ENCODE measurements at regions not wholly inside any gene's neighbourhood (a gene's known extent, or its start where the extent isn't known, plus 50 kb on each side); places are given as distances from the start of the nearest gene placed in this dataset.

DNA sequence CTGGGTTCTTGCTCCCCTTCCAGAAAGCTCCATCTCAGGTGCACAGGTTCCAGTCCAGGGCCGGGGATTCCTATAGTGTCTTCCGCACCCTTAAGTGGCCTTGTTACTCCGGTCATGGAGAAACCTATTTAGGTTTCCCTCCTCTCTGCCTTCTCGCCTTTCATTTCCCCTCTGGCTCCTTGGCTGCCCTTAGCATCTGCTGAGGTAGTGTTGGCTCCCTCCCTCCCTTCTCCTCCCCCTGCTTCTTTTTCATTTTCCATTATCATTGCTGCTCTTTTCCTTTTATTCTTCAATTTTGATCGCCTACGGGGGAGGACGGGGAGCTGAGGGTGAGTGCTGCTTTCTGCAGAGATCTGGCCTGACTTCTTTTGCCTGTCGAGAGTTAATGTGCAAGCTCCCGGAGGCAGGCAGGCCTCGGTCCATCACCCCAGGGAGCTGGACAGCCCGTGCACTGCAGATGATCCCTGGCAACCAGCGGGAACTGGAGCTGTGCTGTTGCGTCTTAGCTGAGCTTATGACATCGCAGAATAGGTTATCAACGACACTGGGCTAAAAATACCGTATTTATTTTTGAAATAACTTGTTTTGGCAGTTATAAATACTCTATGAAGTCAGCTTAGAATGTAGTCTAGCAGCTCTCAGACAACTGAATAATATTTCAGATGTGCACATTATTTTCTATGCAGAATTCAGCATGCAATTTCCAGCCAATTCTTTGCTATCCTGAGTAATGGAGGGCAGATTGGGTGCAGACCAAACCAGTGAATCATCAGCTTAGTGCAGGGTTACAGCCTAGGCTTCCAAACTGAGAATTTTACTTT is 141.9 kb downstream of the SLC4A3 start:
- DNase-seq (ENCODE audit: low spot score), result no peak

DNA sequence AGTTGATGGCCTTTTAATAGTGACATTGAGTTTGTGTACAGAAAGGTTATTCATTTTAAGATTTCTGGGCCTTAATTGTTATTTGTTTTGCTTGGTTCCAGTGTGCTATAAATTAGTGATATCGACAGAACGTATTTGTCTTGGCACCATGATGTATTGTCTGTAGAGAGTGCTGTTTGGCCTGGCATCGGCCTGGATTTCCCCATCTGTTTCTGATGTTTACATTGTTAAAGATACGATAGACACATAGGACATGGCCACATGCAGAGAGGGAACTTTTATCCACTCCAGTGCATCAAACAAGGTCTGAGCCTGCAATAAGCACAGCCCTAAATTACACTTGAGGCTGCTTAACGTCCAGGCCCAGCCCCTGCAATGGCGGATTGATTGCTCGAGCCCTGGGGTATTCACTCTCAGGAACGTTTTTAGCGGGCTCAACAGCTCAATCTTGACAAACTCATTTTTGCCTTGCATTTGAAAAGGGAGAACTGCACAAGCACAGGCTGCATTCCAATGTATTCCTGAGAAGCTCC is 144.7 kb downstream of the SLC4A3 start:
- DNase-seq (ENCODE audit: low spot score), result no peak

DNA sequence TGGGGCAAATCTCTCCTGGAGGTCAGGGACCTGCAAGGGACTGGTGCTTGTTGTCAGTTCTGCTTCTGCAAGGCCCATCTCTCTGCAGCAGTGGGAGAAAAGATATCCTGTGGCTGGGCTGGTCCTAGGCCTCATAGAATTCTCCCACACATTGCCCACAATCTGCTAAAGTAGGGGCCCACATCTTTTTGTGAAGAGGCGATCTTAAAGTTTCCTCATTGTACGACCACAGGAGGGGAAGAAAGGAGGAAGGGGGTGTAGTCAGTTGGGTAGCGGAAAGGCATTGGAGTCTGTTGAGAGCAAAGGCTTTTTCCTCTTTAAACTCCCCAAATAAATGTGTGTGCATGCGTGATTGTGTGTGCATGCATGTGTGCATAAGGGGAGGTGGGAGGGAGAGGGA is 145.3 kb downstream of the SLC4A3 start:
- no peak for DNase-seq (ENCODE audit: low spot score)

DNA sequence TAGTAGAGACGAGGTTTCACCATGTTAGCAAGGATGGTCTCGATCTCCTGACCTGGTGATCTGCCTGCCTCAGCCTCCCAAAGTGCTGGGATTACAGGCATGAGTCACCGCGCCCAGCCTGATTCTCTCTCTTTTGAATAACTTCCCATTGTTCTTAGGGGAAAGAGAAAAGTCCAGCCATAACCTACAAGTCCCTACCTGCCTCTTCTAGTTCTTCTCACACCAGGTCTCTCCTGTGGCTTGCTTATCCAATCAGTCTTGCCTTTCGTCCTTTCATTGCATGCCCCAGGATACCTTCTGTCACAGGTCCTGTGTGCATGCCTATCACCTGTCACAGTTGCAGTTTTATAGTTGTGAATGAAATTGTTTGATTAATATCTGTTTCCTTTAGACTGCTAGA is 148.1 kb downstream of the SLC4A3 start:
- no peak for DNase-seq (ENCODE audit: low spot score)

DNA sequence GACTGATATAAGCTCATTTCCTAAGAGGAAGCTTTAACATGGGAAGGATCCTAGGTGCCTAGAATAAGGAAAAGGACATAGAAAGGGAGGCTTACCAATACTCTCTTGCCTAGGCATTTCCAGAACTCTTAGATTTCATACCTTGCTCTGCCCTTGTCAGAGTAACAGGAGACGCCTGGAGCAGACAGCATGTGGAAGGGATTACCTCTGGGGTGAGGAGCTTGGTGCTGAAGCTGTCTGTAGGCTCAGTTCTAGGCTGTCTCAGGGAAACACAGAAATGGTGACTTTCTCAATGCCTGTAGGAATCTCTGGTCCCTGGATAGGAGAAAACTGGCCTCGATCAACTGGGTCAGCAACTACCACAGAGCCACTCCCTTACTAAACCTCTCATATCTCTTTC is 150.0 kb downstream of the SLC4A3 start:
- no peak for DNase-seq (ENCODE audit: low spot score)

DNA sequence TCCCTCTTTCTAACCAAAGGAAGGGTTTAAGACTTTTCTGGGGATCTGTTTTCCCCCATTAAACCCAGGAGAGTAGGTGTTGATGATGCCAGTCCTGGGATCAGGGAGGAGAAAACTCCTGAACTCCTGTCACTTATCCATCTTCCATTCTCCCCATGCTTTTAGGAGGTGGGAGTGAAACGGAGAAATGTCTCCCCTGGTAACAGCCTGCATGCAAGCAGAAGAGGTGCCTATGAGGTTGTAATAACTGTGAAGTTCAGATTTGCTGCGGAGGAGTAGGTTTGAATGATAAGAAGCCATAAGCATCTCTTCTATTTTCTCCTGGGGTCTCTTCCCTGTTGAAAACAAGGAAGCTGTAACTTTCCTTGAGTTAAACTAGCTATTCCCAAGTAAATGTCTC is 150.8 kb downstream of the SLC4A3 start:
- no peak for DNase-seq (ENCODE audit: low spot score)

DNA sequence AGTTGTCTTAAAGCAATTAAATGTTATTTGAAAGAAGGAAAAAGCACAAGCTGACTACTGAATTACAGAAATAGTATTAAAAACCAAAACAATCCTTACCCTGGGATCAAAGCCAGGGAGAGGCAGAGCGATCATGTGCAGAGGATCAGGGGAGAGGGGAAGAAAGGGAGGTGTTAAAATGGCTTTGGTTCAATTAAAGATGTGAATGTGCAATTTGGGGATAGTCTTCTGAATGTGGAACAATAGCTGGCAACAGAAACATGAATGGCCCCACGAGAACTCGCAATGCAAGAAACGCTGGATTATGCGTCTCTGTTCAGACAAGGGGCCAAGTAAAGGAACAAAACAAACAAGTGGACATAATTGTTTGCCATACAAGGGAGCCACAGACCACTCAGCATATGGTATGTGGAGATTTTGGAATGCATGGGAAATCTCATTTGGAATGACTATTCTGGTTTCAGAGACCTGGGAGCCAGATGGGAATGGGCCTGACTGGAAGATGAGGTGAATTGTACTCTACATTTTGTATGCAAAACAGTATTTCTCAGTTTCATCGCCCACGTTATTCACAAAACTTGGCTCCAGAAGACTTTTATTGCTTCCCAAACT is 155.4 kb downstream of the SLC4A3 start:
- DNase-seq (ENCODE audit: low spot score), result no peak

DNA sequence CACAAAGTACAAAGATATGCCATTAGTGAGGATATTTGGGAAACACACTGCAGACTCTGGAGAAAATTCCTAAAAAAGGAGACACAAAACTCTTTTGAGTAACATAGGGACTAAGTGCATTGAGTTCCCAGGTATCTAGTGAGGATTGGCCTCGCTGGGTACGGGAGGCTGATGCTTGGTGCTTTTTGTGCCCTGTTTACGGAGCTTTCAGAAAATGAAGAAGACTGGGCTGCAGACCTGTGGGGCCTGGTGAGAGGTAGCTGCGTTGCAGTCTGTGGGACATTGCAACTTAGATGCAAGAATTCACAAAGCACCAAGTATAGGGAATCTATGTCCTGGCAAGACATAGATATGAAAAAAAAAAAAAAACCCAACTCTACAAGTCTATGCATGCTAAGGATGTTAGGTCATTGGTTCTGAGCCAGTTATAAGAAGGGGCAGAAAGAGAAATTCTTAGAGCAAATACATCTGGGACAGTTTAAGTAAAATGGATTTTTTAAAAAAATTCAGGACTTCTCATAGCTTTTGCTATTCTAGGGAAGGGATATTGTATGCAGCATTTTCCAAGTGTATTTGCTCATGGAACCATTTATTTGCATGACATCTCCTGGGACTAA is 156.0 kb downstream of the SLC4A3 start:
- no peak for DNase-seq (ENCODE audit: low spot score)

DNA sequence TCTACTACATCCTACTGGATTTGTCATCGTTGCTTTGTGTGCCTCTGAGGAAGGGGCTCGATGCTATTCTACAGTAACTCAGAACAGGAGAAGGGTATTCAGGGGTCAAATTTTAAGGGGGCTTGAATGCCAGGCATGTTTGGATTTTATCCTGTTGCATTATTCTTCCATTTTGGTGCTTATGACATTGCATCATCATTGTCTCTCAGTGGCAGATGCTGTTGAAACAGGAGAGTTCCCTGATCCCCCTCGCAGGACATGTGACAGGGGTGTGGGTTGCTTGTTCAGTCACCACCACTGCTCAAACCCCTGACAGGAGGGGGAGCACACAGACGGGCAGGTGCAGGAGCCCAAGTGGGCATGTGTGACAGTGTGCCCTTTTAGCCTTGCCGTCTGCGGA is 156.7 kb downstream of the SLC4A3 start:
- no peak for DNase-seq (ENCODE audit: low spot score)

DNA sequence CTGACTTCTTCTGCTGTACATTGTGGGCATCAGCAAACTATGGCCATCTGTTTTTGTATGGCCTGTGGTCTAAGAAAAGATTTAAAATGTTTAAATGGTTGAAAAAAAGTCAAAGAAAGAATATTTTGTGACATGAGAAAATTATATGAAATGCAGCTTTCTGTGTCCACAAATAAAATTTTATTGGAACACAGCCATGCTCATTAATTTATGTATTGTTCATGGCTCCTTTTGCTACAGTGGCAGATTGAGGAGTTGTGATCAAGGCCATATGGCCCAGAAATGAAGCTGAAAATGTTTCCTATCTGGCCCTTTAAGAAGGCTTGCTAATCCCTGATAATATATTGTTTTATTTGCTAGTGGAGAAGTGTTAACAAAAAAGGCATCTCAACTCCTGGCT is 162.0 kb downstream of the SLC4A3 start:
- no peak for DNase-seq (ENCODE audit: low spot score)

DNA sequence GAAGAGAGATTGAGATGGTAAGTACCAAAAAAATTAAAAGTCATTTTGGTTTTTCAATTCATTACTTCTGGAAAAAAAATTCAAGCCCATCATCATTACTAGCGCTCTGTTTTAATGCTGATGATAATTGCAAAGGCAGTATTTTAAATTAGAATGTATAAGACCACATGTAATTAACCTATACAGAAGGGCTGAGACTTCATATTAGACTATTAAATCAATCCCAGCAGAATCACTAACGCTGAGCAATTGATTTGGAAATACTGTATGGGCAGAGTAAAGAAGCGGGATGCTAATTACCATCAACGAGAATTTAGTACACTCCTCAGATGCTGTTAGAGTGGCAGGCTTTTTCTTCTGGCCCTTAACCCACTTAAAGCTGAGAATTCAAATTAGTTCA is 165.0 kb downstream of the SLC4A3 start:
- no peak for DNase-seq (ENCODE audit: low spot score)

DNA sequence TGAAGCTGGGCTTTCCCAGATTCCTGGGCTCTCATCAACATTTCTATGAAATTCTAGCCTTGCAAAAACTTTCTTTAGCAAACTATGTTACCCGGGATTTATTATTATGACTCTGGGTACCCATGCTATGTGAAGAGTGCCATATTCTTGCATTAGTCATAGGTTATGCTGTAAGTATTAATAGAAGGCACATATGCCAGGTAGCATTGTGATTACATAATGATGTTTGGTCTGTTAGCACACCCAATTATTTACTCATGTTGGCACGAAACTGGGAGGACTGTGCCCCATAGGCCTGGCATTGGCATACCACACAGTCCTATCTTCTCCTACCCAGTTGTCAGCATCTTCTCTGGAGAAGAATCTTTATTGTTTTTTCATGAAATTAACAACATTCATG is 171.0 kb downstream of the SLC4A3 start:
- no peak for DNase-seq (ENCODE audit: low spot score)

DNA sequence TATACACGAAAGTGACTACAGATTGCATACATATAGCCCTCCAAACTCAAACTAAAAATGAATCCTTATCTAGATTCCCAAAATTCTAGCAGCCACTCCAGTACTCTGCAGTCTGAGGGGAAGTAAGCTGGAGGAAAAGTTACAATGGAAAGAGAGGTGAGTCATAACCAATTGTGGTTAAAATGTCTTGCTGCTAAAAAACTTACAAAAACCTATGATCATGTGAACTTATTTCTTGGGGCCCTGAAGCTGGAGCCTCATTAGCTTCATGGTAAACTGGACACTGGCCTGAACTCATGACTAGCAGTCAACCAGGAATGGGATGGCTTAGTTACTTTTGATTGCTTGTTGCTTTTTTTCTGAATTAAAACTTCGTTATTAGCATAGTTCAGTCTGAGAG is 175.9 kb downstream of the SLC4A3 start:
- no peak for DNase-seq (ENCODE audit: low spot score)

DNA sequence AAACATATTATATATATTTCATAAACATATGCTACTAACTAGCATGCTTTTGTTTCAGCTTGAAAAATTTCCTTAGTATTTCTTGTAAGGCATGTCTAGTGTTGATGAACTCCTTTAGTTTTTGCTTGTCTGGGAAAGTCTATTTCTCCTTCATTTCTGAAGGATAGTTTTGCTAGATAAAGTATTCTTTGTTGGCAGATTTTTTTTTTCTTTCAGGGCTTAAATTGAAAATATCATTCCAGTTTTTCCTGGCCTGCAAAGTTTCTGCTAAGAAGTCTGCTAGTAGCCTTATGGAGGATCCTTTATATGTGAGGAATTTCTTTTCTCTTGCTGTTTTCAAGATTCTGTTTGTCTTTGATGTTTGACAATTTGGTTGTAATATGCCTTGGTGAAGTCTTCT is 183.5 kb downstream of the SLC4A3 start:
- no peak for DNase-seq (ENCODE audit: low spot score)

DNA sequence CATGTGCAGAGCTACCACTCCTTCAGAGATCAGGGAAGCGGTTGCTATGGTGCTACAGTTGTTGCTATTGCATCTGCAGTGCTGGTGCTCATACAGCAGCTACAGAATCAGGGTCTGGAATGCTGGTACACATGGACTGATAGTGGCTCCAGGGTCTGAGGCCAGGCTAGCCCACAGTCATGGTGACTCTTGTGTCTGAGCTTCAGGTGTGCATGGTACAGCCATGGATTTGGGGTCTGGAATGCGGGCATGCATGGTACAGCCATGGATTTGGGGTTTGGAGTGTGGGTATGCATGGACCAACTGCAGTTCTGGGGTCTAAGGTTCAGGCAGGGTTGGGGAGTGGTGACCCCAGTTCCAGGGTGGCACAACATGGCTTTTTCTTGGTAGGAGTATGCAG is 185.2 kb downstream of the SLC4A3 start:
- DNase-seq (ENCODE audit: low spot score), result no peak

DNA sequence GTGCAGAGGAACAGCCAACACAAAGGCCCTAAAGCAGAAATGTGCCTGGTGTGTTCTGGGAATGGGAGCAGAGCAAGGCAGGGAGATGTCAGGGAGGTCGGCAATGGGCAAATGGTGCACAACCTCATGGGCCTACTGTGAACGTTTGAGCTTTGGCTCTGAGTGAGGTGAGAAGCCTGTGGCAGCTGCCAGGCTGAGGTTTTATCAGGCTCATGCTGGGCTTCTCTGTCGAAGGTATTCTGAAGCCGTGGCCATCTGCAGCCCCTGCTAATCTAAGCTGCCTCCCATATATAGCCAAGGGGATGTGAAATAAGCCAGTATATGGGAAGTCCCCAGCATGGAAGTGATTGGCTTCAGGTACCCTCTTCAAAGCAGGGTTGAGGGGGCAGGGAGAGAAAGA is 193.3 kb downstream of the SLC4A3 start:
- no peak for DNase-seq (ENCODE audit: low spot score)

DNA sequence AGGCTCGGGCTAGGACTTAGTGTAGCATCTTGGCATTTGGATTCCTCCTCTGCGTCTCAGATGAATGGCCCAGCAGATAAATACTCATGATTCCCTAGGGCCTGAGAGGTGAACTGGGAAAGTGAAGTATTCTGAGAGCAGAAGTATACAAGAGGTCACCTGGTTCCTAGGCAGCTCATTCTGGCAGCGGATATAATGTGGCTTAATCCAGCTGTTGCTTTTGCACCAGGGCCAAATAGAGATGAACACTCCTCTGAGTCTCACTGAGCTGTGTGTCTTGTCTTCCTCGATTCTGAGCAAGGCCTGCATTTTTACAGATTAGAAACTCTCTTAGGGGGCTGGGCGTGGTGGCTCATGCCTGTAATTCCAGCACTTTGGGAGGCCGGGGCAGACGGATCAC is 196.1 kb downstream of the SLC4A3 start:
- DNase-seq (ENCODE audit: low spot score), result no peak

DNA sequence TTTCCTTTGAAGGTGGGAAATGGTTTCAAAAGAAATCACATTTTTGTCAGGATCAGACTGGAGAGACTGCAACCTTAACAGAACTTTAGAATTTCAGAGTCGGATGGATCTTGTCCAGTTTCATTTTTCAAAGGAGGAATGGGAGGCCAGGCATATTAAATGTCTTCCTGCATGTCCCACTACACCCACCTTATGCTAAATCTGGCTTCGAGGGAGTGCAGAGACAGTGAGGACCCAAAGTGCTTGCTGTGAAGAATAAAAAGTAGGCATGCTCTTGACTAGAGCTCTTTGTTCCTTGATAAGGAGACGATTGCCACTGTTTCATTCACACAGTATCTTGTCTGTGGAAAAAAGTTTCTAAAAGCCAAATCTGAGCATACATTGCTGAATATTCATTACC is 197.6 kb downstream of the SLC4A3 start:
- no peak for DNase-seq (ENCODE audit: low spot score)

DNA sequence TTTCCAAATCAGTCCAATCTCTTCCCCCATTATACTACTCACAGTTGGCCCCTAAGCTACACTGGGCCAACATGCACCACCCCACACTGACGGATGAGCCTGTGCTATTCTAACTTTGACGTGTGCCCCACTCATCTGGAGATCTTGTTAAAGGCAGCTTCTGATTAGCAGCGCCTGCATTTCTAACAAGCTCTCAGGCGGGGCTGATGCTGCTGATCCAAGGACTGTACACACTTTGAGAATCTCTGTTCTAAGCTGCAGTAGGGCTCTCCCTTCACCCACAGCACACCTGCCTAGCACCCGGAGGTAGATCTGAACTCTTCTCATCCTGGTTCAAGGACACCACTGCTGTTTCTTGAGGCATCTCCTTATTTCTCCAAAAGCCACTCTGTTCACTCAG is 200.7 kb downstream of the SLC4A3 start:
- no peak for DNase-seq (ENCODE audit: low spot score)

DNA sequence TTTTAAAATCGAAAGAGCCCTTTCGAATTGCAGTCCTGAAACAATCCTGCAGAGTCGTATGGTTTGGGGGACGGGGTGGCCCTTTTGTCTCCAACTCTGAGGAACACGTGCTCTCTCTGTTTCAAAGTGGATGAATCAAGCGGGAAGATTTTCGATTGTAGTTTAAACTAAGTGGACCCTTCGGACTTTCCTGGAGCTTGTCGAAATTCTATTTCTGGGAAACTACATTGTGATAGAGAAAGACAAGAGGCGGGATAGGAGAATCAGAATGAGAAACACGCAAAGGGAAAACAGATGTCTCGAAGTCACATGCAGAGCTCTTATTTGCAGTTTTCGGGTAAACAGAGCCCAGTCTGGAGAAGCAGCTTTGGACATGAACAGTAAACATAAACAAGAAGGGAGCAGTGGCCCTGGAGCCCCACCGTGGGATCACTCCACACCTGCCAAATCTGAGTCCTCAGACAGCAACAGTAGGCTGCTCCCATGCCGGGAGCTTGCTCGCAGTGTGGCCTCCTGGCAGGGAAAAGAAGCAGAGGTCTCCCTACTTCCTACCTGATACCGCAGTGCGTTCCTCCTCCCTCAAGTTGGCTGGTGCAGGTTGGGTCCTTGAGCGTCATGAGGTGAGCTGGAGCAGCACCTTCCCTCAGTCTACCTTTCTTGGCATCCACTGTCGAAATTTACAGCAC is 202.4 kb downstream of the SLC4A3 start:
- DNase-seq (ENCODE audit: low spot score), result no peak

DNA sequence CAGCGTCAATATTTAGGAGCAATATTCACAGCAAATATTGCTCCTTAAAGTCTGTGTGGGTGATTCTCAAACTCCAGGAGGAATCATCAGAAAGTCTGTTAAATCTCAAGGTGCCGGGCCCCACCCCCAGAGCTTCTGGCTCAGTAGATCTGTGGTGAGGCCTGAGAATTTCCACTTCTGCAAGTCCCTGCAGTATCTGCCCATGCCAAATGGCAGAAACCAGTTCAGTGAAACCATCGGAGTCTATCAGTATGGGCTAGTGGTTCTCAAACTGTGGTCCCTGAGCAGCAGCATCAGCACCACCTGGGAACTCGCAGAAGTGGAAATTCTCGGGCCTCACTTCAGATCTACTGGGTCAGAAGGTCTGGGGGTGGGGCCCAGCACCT is 202.9 kb downstream of the SLC4A3 start:
- no peak for DNase-seq (ENCODE audit: low spot score)

DNA sequence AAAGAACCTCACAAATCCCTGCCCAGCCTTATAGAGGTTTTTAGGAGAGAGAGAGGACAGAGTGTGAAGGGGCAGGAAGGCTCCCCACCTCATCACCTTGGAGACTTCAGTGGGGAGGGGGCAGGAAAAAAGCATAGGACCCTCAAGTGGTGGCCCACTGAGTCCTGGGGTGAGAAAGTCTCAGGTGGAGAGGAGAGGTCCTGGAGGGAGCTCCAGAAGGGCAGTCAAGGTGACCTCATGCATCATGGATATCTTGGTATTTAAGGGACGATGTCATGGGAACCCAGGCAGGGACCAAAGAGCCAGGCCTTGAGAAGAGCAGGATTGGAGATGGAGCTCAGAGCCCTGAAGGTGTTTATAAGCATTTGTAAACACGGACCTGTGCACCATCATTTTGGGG is 204.5 kb downstream of the SLC4A3 start:
- DNase-seq (ENCODE audit: low spot score), result no peak

DNA sequence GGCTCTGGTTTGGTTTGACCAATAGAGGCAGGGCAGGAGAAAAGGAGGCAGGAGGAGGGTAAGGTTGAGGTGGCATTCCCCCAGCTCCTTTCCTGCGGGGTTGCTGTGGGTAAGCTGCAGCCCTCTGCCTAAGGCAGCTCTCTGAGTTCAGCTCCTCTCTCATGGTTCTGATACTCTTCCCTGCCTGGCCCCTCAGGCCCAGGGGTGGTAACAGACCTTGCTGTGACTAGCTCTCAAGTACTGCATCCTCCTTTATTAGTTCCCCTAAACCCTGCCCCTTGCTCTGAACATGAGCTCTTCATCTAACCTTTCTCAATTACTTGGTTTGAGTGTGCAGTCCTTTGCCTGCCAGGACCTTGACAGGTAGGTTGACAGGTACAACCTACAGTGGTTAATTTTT is 205.5 kb downstream of the SLC4A3 start:
- DNase-seq (ENCODE audit: low spot score), result no peak
